C4-2B (cell line): ENCODE measurements at regions not wholly inside any gene's neighbourhood (a gene's known extent, or its start where the extent isn't known, plus 50 kb on each side); places are given as distances from the start of the nearest gene placed in this dataset.

Source experiments
- ZFX ChIP-seq: fragments of 450-650 bp; IDR thresholded peaks from 2 replicates; pipeline ENCODE4 v1.6.1; 2017
- TF ChIP-seq, protein P1 (sequence below): fragments of 450-650 bp; conservative IDR thresholded peaks from 2 replicates; pipeline ENCODE4 v1.5.1; 2017; ENCODE audit warnings: mild to moderate bottlenecking

GRCh38 chr1:195337646-195338045 is 1270.6 kb downstream of the KCNT2 start:
- TF ChIP-seq, protein P1, sequence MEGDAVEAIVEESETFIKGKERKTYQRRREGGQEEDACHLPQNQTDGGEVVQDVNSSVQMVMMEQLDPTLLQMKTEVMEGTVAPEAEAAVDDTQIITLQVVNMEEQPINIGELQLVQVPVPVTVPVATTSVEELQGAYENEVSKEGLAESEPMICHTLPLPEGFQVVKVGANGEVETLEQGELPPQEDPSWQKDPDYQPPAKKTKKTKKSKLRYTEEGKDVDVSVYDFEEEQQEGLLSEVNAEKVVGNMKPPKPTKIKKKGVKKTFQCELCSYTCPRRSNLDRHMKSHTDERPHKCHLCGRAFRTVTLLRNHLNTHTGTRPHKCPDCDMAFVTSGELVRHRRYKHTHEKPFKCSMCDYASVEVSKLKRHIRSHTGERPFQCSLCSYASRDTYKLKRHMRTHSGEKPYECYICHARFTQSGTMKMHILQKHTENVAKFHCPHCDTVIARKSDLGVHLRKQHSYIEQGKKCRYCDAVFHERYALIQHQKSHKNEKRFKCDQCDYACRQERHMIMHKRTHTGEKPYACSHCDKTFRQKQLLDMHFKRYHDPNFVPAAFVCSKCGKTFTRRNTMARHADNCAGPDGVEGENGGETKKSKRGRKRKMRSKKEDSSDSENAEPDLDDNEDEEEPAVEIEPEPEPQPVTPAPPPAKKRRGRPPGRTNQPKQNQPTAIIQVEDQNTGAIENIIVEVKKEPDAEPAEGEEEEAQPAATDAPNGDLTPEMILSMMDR = no peak
- no peak for TF ChIP-seq ZFX
